ENCODE measurements at regions not wholly inside any gene's neighbourhood (a gene's known extent, or its start where the extent isn't known, plus 50 kb on each side); places are given as distances from the start of the nearest gene placed in this dataset.

GRCh38 chr5:144947023-144947422 lies 776.4 kb downstream of the KCTD16 start:
- TF ChIP-seq CTCF (IDR thresholded peaks at IDR 0.05) (no peak), ZFX (IDR thresholded peaks at IDR 0.05; ENCODE audit: borderline replicate concordance) (no peak)

Measured in 22Rv1 (cell line).